IMR-90 (cell line): ENCODE measurements at regions not wholly inside any gene's neighbourhood (a gene's known extent, or its start where the extent isn't known, plus 50 kb on each side); places are given as distances from the start of the nearest gene placed in this dataset.

ENCODE experiments used
- ATAC-seq: fragments of 200-7000 bp; cut with Tn5 transposase; 2 replicates; pipeline ENCODE4 v1.9.1; 2020; ENCODE audit warnings: low read depth, mild to moderate bottlenecking, moderate library complexity
- BruUV-seq: library from RNA; stranded (reverse); fragments of 400-500 nt; replicated peaks from 2 replicates; lab custom pipeline; 2021; lab: Mats Ljungman, UMichigan
- CTCF ChIA-PET: fragments of 300-600 bp; formaldehyde crosslinking; extraction: SDS; loops from one replicate; lab custom pipeline; 2021; ENCODE audit warnings: antibody characterized with exemption; lab: Yijun Ruan, JAX
- POLR2A ChIA-PET: fragments of 300-600 bp; sonication (Branson Sonifier 250); formaldehyde crosslinking; loops from one replicate; lab custom pipeline; 2022; ENCODE audit warnings: antibody characterized with exemption; ENCODE audit not compliant: unreplicated experiment; lab: Charles Lee
- DNase-seq: peaks from one replicate; pipeline ENCODE4 v3.0.0; 2013
- H2AFZ ChIP-seq: replicated peaks from 2 replicates; pipeline ENCODE3; 2013; ENCODE audit warnings: low read length, mild to moderate bottlenecking; ENCODE audit not compliant: poor library complexity
- H2AK5ac ChIP-seq: 2 replicates; pipeline ENCODE4 v1.6.1; 2013; ENCODE audit warnings: low read depth, low read length, inconsistent platforms
- H2AK9ac ChIP-seq: replicated peaks from 2 replicates; pipeline ENCODE3; 2013; ENCODE audit warnings: mild to moderate bottlenecking, low read depth, low read length, moderate library complexity; ENCODE audit not compliant: poor library complexity
- H2BK120ac ChIP-seq: 2 replicates; pipeline ENCODE4 v1.6.1; 2013; ENCODE audit warnings: low read depth, low read length, inconsistent platforms
- H2BK15ac ChIP-seq: 3 replicates; pipeline ENCODE4 v1.6.1; 2013; ENCODE audit warnings: low read depth, low read length, inconsistent platforms
- H2BK20ac ChIP-seq: 2 replicates; pipeline ENCODE4 v1.6.1; 2013; ENCODE audit warnings: low read depth, mild to moderate bottlenecking, inconsistent platforms, low read length, moderate library complexity
- H2BK5ac ChIP-seq: 2 replicates; pipeline ENCODE4 v1.6.1; 2013; ENCODE audit warnings: mild to moderate bottlenecking, low read depth, low read length, inconsistent platforms; ENCODE audit not compliant: poor library complexity, severe bottlenecking
- H3K14ac ChIP-seq: replicated peaks from 2 replicates; pipeline ENCODE4 v1.6.1; 2013; ENCODE audit warnings: low read depth, low read length, inconsistent platforms
- H3K18ac ChIP-seq: 2 replicates; pipeline ENCODE4 v1.6.1; 2013; ENCODE audit warnings: low read depth, low read length, control low read depth
- H3K23ac ChIP-seq: 2 replicates; pipeline ENCODE4 v1.6.1; 2013; ENCODE audit warnings: low read depth, low read length, inconsistent platforms
- H3K27ac ChIP-seq: 2 replicates; pipeline ENCODE4 v1.5.1; 2013; ENCODE audit warnings: mild to moderate bottlenecking, control low read depth, low read length; ENCODE audit not compliant: insufficient read depth
- H3K27me3 ChIP-seq: 2 replicates; pipeline ENCODE4 v1.6.1; 2013; ENCODE audit warnings: low read length; ENCODE audit not compliant: control insufficient read depth, insufficient read depth
- H3K36me3 ChIP-seq: 2 replicates; pipeline ENCODE4 v1.6.1; 2013; ENCODE audit warnings: low read length, mixed read lengths; ENCODE audit not compliant: control insufficient read depth, insufficient read depth
- H3K4ac ChIP-seq: 2 replicates; pipeline ENCODE4 v1.6.1; 2013; ENCODE audit warnings: low read depth, low read length, inconsistent platforms
- H3K4me1 ChIP-seq: 2 replicates; pipeline ENCODE4 v1.6.1; 2013; ENCODE audit warnings: low read length, mixed read lengths; ENCODE audit not compliant: control insufficient read depth, insufficient read depth
- H3K4me2 ChIP-seq: 2 replicates; pipeline ENCODE4 v1.6.1; 2013; ENCODE audit warnings: low read depth, mild to moderate bottlenecking, control low read depth, low read length, moderate library complexity
- H3K4me3 ChIP-seq: 2 replicates; pipeline ENCODE4 v1.5.1; 2013; ENCODE audit warnings: low read depth, mild to moderate bottlenecking, control low read depth, low read length, moderate library complexity; ENCODE audit not compliant: insufficient read depth
- H3K56ac ChIP-seq: 2 replicates; pipeline ENCODE4 v1.6.1; 2013; ENCODE audit warnings: low read length, inconsistent platforms; ENCODE audit not compliant: insufficient read depth; ENCODE audit errors: extremely low read depth
- H3K79me1 ChIP-seq, 2 experiments: 2 replicates each; pipeline ENCODE4 v1.6.1; 2013; ENCODE audit warnings: low read length in 2 of 2, inconsistent platforms in 1 of 2, low read depth in 1 of 2
- H3K9ac ChIP-seq: 2 replicates; pipeline ENCODE4 v1.6.1; 2013; ENCODE audit warnings: low read depth, low read length, control low read depth
- H3K9me1 ChIP-seq: 2 replicates; pipeline ENCODE4 v1.6.1; 2013; ENCODE audit warnings: low read length, inconsistent platforms; ENCODE audit not compliant: insufficient read depth
- H3K9me3 ChIP-seq: 2 replicates; pipeline ENCODE4 v1.6.1; 2013; ENCODE audit warnings: low read length; ENCODE audit not compliant: control insufficient read depth, insufficient read depth
- H4K20me1 ChIP-seq: 2 replicates; pipeline ENCODE4 v1.6.1; 2013; ENCODE audit warnings: low read length, inconsistent platforms; ENCODE audit not compliant: insufficient read depth
- H4K5ac ChIP-seq: 2 replicates; pipeline ENCODE4 v1.6.1; 2013; ENCODE audit warnings: mild to moderate bottlenecking, low read depth, low read length, control low read depth
- H4K8ac ChIP-seq, 2 experiments: 2 replicates each; pipeline ENCODE4 v1.6.1; 2013; ENCODE audit warnings: low read depth in 2 of 2, low read length in 2 of 2, control low read depth in 1 of 2, inconsistent platforms in 1 of 2
- H4K91ac ChIP-seq: 2 replicates; pipeline ENCODE4 v1.6.1; 2013; ENCODE audit warnings: low read depth, low read length, inconsistent platforms; ENCODE audit not compliant: insufficient read depth
- BHLHE40 ChIP-seq: fragments of 150-350 bp; IDR thresholded peaks from 2 replicates; pipeline ENCODE4 v1.6.1; 2016; ENCODE audit warnings: mild to moderate bottlenecking, low read depth, low read length
- CEBPB ChIP-seq: IDR thresholded peaks from 2 replicates; pipeline ENCODE4 v1.6.1; 2012; ENCODE audit warnings: low read depth, low read length, improper control_type of control experiment
- CHD1 ChIP-seq: IDR thresholded peaks from 2 replicates; pipeline ENCODE4 v1.6.1; 2012; ENCODE audit warnings: low read depth, low read length, improper control_type of control experiment
- CTCF ChIP-seq: conservative IDR thresholded peaks from 2 replicates; pipeline ENCODE4 v1.5.1; 2012; ENCODE audit warnings: mild to moderate bottlenecking, low read depth, low read length, improper control_type of control experiment
- ELK1 ChIP-seq: fragments of 150-350 bp; IDR thresholded peaks from 2 replicates; pipeline ENCODE4 v1.6.1; 2016; ENCODE audit warnings: low read depth, mild to moderate bottlenecking, low read length, moderate library complexity, borderline replicate concordance
- FOS ChIP-seq: fragments of 150-350 bp; IDR thresholded peaks from 2 replicates; pipeline ENCODE4 v1.6.1; 2016; ENCODE audit warnings: low read depth, low read length
- MAFK ChIP-seq: IDR thresholded peaks from 2 replicates; pipeline ENCODE4 v1.6.1; 2012; ENCODE audit warnings: low read depth, low read length, improper control_type of control experiment
- MAZ ChIP-seq: IDR thresholded peaks from 2 replicates; pipeline ENCODE4 v1.6.1; 2012; ENCODE audit warnings: low read depth, mild to moderate bottlenecking, low read length, improper control_type of control experiment, moderate library complexity, borderline replicate concordance
- MXI1 ChIP-seq: IDR thresholded peaks from 2 replicates; pipeline ENCODE4 v1.6.1; 2012; ENCODE audit warnings: low read depth, mild to moderate bottlenecking, low read length, moderate library complexity, borderline replicate concordance
- NFE2L2 ChIP-seq: fragments of 150-350 bp; IDR thresholded peaks from 2 replicates; pipeline ENCODE4 v1.6.1; 2016; ENCODE audit warnings: low read depth, mild to moderate bottlenecking, low read length
- POLR2A ChIP-seq: IDR thresholded peaks from 2 replicates; pipeline ENCODE4 v1.6.1; 2012; ENCODE audit warnings: mild to moderate bottlenecking, low read depth, low read length
- RAD21 ChIP-seq: IDR thresholded peaks from 2 replicates; pipeline ENCODE4 v1.6.1; 2012; ENCODE audit warnings: low read length, improper control_type of control experiment
- RCOR1 ChIP-seq: IDR thresholded peaks from 2 replicates; pipeline ENCODE4 v1.6.1; 2012; ENCODE audit warnings: mild to moderate bottlenecking, low read length, improper control_type of control experiment; ENCODE audit not compliant: insufficient replicate concordance
- RFX5 ChIP-seq: IDR thresholded peaks from 2 replicates; pipeline ENCODE4 v1.8.0; 2012; ENCODE audit warnings: low read depth, mild to moderate bottlenecking, low read length, moderate library complexity
- SMC3 ChIP-seq: fragments of 150-350 bp; IDR thresholded peaks from 2 replicates; pipeline ENCODE4 v1.6.1; 2016; ENCODE audit warnings: low read depth, mild to moderate bottlenecking, antibody characterized with exemption, low read length, moderate library complexity
- WGBS, 2 experiments: methylation state at CpG; one replicate each; pipeline versions ENCODE4 v1.1.5 to v1.1.7; 2013; ENCODE audit warnings: missing lambda C conversion rate in 2 of 2; ENCODE audit not compliant: insufficient read length in 1 of 2; ENCODE audit errors: extremely low coverage in 2 of 2; 5-methylcytosine and 5-hydroxymethylcytosine counted together
- dilution Hi-C: fragments of 300-500 bp; cut with HindIII; formaldehyde crosslinking; loops from one replicate; pipeline ENCODE4 v1.14.3; 2018; ENCODE audit warnings: low sequenced_read_pairs; ENCODE audit not compliant: unreplicated experiment
- in situ Hi-C: fragments of 300-500 bp; cut with MboI; formaldehyde crosslinking; loops from 3 replicates; pipeline ENCODE4 v1.14.3; 2019; ENCODE audit warnings: low sequenced_read_pairs, inconsistent platforms, mixed read lengths
- intact Hi-C: fragments of 100-400 bp; cut with micrococcal nuclease; formaldehyde crosslinking; loops from 2 replicates; pipeline ENCODE4 v1.10.0; 2022
- TF ChIP-seq, protein P1 (sequence below): fragments of 150-350 bp; IDR thresholded peaks from 2 replicates; pipeline ENCODE4 v1.6.1; 2017; ENCODE audit warnings: mild to moderate bottlenecking, antibody characterized with exemption, low read length, low read depth

GRCh38 chr2:139628931-139629330 is 848.7 kb upstream of the NXPH2 start:
- no peaks in the 10 kb centered on the region for H3K9me1 ChIP-seq
- no peaks in the 10 kb centered on the region for H3K36me3 ChIP-seq
- no peak overlapping the region for H3K18ac ChIP-seq
- H3K4ac ChIP-seq, result no peak overlapping the region
- no peaks in the 10 kb centered on the region for H4K20me1 ChIP-seq
- DNase-seq (no peak), ATAC-seq (no peak)
- H3K4me3 ChIP-seq, result no peak overlapping the region
- dilution Hi-C loops, result no loop called here
- H4K91ac ChIP-seq, result no peak overlapping the region
- TF ChIP-seq BHLHE40 (no peak), CTCF (no peak), RAD21 (no peak), POLR2A (no peak), RFX5 (no peak), MAFK (no peak), CHD1 (no peak), RCOR1 (no peak), SMC3 (no peak), MAZ (no peak), MXI1 (no peak), FOS (no peak), ELK1 (no peak), NFE2L2 (no peak), CEBPB (no peak)
- TF ChIP-seq, protein P1, sequence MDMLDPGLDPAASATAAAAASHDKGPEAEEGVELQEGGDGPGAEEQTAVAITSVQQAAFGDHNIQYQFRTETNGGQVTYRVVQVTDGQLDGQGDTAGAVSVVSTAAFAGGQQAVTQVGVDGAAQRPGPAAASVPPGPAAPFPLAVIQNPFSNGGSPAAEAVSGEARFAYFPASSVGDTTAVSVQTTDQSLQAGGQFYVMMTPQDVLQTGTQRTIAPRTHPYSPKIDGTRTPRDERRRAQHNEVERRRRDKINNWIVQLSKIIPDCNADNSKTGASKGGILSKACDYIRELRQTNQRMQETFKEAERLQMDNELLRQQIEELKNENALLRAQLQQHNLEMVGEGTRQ, result no peak
- H2BK20ac ChIP-seq, result no peak overlapping the region
- no peak overlapping the region for H3K14ac ChIP-seq
- H3K4me2 ChIP-seq, result no peak overlapping the region
- H3K27ac ChIP-seq, result no peak overlapping the region
- H2AFZ ChIP-seq, result no peak overlapping the region
- WGBS, 2 experiments, result no CpG with 5 or more reads among the region's 2 CpGs
- CTCF ChIA-PET, result no interaction called here
- H3K4me1 ChIP-seq, result no peaks in the 10 kb centered on the region
- H2BK15ac ChIP-seq, result no peak overlapping the region
- no peak overlapping the region for H2BK5ac ChIP-seq
- H3K27me3 ChIP-seq, result no peaks in the 10 kb centered on the region
- no peaks in the 10 kb centered on the region for H3K9me3 ChIP-seq
- no peak overlapping the region for H3K9ac ChIP-seq
- no peak overlapping the region for H2AK5ac ChIP-seq
- intact Hi-C loops, result no loop called here
- no peak overlapping the region for H2AK9ac ChIP-seq
- H2BK120ac ChIP-seq, result no peak overlapping the region
- no peak overlapping the region for H4K5ac ChIP-seq
- BruUV-seq, result no TSS peak
- in situ Hi-C loops, result no loop called here
- H4K8ac ChIP-seq, result no peak overlapping the region
- H3K23ac ChIP-seq, result no peak overlapping the region
- H3K79me1 ChIP-seq, result no peaks in the 10 kb centered on the region
- no peak overlapping the region for H3K56ac ChIP-seq
- POLR2A ChIA-PET, result no interaction called here
